ENCODE measurements at regions not wholly inside any gene's neighbourhood (a gene's known extent, or its start where the extent isn't known, plus 50 kb on each side); places are given as distances from the start of the nearest gene placed in this dataset.

DNA sequence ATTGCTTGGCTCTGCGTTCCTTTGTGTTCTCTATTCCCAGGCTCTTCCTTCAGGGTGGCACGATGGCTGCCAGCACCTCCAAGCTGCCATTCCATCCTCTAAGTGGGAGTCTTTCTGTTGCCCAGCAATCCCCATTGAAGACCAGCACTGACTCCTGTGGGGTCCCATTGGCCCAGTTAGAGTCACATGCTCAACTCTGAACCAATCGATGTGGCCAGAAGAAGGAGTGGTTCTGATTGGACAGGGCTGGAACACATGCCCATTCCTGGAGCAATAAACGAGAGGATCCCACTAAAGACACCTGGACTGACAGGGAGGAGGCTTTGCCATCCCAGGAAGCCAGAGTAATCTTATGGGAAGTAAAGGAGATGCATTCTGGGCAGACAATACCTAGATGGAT lies 97.2 kb upstream of the IGSF21 start:
- Histone ChIP-seq H3K4me2 (replicated peaks; ENCODE audit: low read depth, low read length, poor library complexity, severe bottlenecking) (no peak overlapping the region), H4K20me1 (ENCODE audit: control insufficient read depth, insufficient read depth, low read length, poor library complexity, severe bottlenecking) (no peaks in the 10 kb centered on the region), H2AFZ (ENCODE audit: insufficient read depth, low read depth, low read length, poor library complexity, severe bottlenecking) (no peak overlapping the region), H3K36me3 (replicated peaks in 1 of 2; ENCODE audit: control extremely low read depth in 1 of 2, control insufficient read depth in 1 of 2, extremely low read depth in 1 of 2, insufficient read depth in 2 of 2, low read length in 1 of 2) (no peaks in the 10 kb centered on the region), H3K27ac (ENCODE audit: low read length in 2 of 2) (no peak overlapping the region), H3K4me3 (ENCODE audit: control extremely low read depth in 1 of 5, extremely low read depth in 1 of 5, insufficient read depth in 1 of 5, low read depth in 2 of 5, low read length in 4 of 5) (no peak overlapping the region), H3K79me2 (ENCODE audit: control insufficient read depth, insufficient read depth, low read length) (no peaks in the 10 kb centered on the region), H3K4me1 (ENCODE audit: control insufficient read depth in 2 of 2, insufficient read depth in 2 of 2, low read length in 2 of 2) (no peaks in the 10 kb centered on the region), H3K9me3 (ENCODE audit: control extremely low read depth in 1 of 3, control insufficient read depth in 2 of 3, insufficient read depth in 1 of 3, low read length in 2 of 3) (peaks cover 0 to 3% (median 0%) of the 10 kb centered on the region in 3 donors), H3K27me3 (replicated peaks in 1 of 4; ENCODE audit: control extremely low read depth in 1 of 4, control insufficient read depth in 3 of 4, insufficient read depth in 4 of 4, low read length in 3 of 4) (peaks cover 0 to 17% (median 0%) of the 10 kb centered on the region in 4 experiments), H3K9ac (ENCODE audit: low read length) (no peak overlapping the region)
- H3K27ac Mint-ChIP-seq = no peak overlapping the region
- ChIA-PET POLR2A (no interaction called here), CTCF (no interaction called here)
- DNase-seq (no peak), ATAC-seq (ENCODE audit: low read depth) (no peak)
- no peaks in the 10 kb centered on the region for H3K4me1 Mint-ChIP-seq
- WGBS (ENCODE audit: insufficient coverage) = 86% methylated on average over 4 of the region's 4 CpGs
- no peaks in the 10 kb centered on the region for H3K9me3 Mint-ChIP-seq (ENCODE audit: insufficient read depth)
- TF ChIP-seq CTCF (IDR thresholded peaks at IDR 0.05) (no peak), EZH2 (IDR thresholded peaks at IDR 0.05; ENCODE audit: borderline replicate concordance, insufficient read depth, low read depth, low read length, poor library complexity, severe bottlenecking) (no peak)
- H3K4me3 Mint-ChIP-seq = no peak overlapping the region
- peaks cover 42% of the 10 kb centered on the region for H3K27me3 Mint-ChIP-seq
- intact Hi-C loops (cut with micrococcal nuclease) = no loop called here

- Histone ChIP-seq H2AFZ (ENCODE audit: insufficient read depth, low read depth, low read length, poor library complexity, severe bottlenecking) (no peak overlapping the region), H3K36me3 (replicated peaks in 1 of 2; ENCODE audit: control extremely low read depth in 1 of 2, control insufficient read depth in 1 of 2, extremely low read depth in 1 of 2, insufficient read depth in 2 of 2, low read length in 1 of 2) (no peaks in the 10 kb centered on the region), H3K27ac (ENCODE audit: low read length in 2 of 2) (no peak overlapping the region), H3K9ac (ENCODE audit: low read length) (no peak overlapping the region), H3K4me1 (ENCODE audit: control insufficient read depth in 2 of 2, insufficient read depth in 2 of 2, low read length in 2 of 2) (no peaks in the 10 kb centered on the region), H4K20me1 (ENCODE audit: control insufficient read depth, insufficient read depth, low read length, poor library complexity, severe bottlenecking) (no peaks in the 10 kb centered on the region), H3K4me3 (ENCODE audit: control extremely low read depth in 1 of 5, extremely low read depth in 1 of 5, insufficient read depth in 1 of 5, low read depth in 2 of 5, low read length in 4 of 5) (no peak overlapping the region), H3K9me3 (ENCODE audit: control extremely low read depth in 1 of 3, control insufficient read depth in 2 of 3, insufficient read depth in 1 of 3, low read length in 2 of 3) (peaks cover 0 to 3% (median 0%) of the 10 kb centered on the region in 3 donors), H3K27me3 (replicated peaks in 1 of 4; ENCODE audit: control extremely low read depth in 1 of 4, control insufficient read depth in 3 of 4, insufficient read depth in 4 of 4, low read length in 3 of 4) (peaks cover 0 to 17% (median 0%) of the 10 kb centered on the region in 4 experiments), H3K4me2 (replicated peaks; ENCODE audit: low read depth, low read length, poor library complexity, severe bottlenecking) (no peak overlapping the region), H3K79me2 (ENCODE audit: control insufficient read depth, insufficient read depth, low read length) (no peaks in the 10 kb centered on the region)
- no peak for DNase-seq
- H3K4me3 Mint-ChIP-seq = no peak overlapping the region
- peaks cover 39% of the 10 kb centered on the region for H3K27me3 Mint-ChIP-seq
- no peaks in the 10 kb centered on the region for H3K9me3 Mint-ChIP-seq (ENCODE audit: insufficient read depth)
- CTCF ChIA-PET = no interaction called here
- no peak for ATAC-seq (ENCODE audit: low read depth)
- intact Hi-C loops (cut with micrococcal nuclease) = no loop called here
- no peak for TF ChIP-seq EZH2 (IDR thresholded peaks at IDR 0.05; ENCODE audit: borderline replicate concordance, insufficient read depth, low read depth, low read length, poor library complexity, severe bottlenecking)
- TF ChIP-seq CTCF (IDR thresholded peaks at IDR 0.05) = no peak
- H3K4me1 Mint-ChIP-seq = no peaks in the 10 kb centered on the region
- POLR2A ChIA-PET = no interaction called here
- 71% methylated on average over 1 of the region's 2 CpGs for WGBS (ENCODE audit: insufficient coverage)
- H3K27ac Mint-ChIP-seq = no peak overlapping the region
These were observed 96.7 kb upstream of the IGSF21 start for GRCh38 chr1:18010945-18011344.
